ENCODE measurements at regions not wholly inside any gene's neighbourhood (a gene's known extent, or its start where the extent isn't known, plus 50 kb on each side); places are given as distances from the start of the nearest gene placed in this dataset.

DNA sequence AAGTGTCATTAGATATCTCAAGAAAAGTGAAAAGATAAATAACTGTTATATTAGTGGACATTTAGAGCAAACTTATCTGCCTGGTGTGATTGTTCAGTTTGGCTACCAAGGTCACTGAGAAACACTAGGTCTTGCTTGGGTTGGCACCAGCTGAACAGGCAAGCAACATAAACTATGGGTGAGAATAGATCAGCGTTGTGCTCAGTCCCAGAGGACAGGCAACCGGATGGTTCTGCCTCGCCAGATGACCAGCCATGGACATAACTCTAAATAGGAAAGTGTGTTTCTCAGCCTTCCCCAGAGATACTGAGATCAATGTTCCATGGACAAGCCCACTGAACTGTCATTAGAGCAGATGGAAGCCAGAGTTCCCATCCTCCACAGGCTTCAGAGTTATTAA lies 203.4 kb upstream of the VRK2 start (continued):
- no peak for TF ChIP-seq EP300 (IDR thresholded peaks at IDR 0.05; ENCODE audit: borderline replicate concordance in 1 of 2, low read depth in 2 of 2, low read length in 2 of 2)

Data from H1 (cell line).